Mesendoderm (in vitro differentiated cells): ENCODE measurements at regions not wholly inside any gene's neighbourhood (a gene's known extent, or its start where the extent isn't known, plus 50 kb on each side); places are given as distances from the start of the nearest gene placed in this dataset.

Experiments
- DNase-seq: peaks from one replicate; pipeline ENCODE4 v3.0.0; 2013
- H2AK5ac ChIP-seq: 2 replicates; pipeline ENCODE4 v1.6.1; 2013; ENCODE audit warnings: low read length, inconsistent platforms
- H2BK120ac ChIP-seq: 2 replicates; pipeline ENCODE4 v1.6.1; 2013; ENCODE audit warnings: low read depth, mild to moderate bottlenecking, low read length, moderate library complexity, mixed read lengths
- H2BK15ac ChIP-seq: replicated peaks from 2 replicates; pipeline ENCODE4 v1.6.1; 2013; ENCODE audit warnings: low read depth, mild to moderate bottlenecking, moderate library complexity
- H2BK5ac ChIP-seq: 2 replicates; pipeline ENCODE4 v1.6.1; 2013; ENCODE audit warnings: low read length, inconsistent platforms
- H3K18ac ChIP-seq: 2 replicates; pipeline ENCODE4 v1.6.1; 2013; ENCODE audit warnings: mild to moderate bottlenecking, low read length, mixed read lengths
- H3K23ac ChIP-seq: one replicate; pipeline ENCODE4 v1.6.1; 2013; ENCODE audit warnings: low read length
- H3K27ac ChIP-seq: 2 replicates; pipeline ENCODE4 v1.5.1; 2013; ENCODE audit warnings: low read depth, mild to moderate bottlenecking, inconsistent platforms, low read length, moderate library complexity
- H3K27me3 ChIP-seq: 2 replicates; pipeline ENCODE4 v1.6.1; 2013; ENCODE audit warnings: low read length, control low read depth, mild to moderate bottlenecking, inconsistent platforms; ENCODE audit not compliant: insufficient read depth, poor library complexity
- H3K36me3 ChIP-seq: 2 replicates; pipeline ENCODE4 v1.6.1; 2013; ENCODE audit warnings: low read length, inconsistent platforms; ENCODE audit not compliant: control insufficient read depth, insufficient read depth
- H3K4ac ChIP-seq: one replicate; pipeline ENCODE4 v1.6.1; 2013; ENCODE audit warnings: low read depth, mild to moderate bottlenecking, low read length, moderate library complexity
- H3K4me1 ChIP-seq: 2 replicates; pipeline ENCODE4 v1.6.1; 2013; ENCODE audit warnings: low read depth, low read length, inconsistent platforms; ENCODE audit not compliant: control insufficient read depth
- H3K4me2 ChIP-seq: 2 replicates; pipeline ENCODE4 v1.6.1; 2013; ENCODE audit warnings: low read length
- H3K4me3 ChIP-seq: 2 replicates; pipeline ENCODE4 v1.5.1; 2013; ENCODE audit warnings: mild to moderate bottlenecking, low read length
- H3K56ac ChIP-seq: one replicate; pipeline ENCODE4 v1.6.1; 2013; ENCODE audit warnings: low read length
- H3K79me1 ChIP-seq: 2 replicates; pipeline ENCODE4 v1.6.1; 2013; ENCODE audit warnings: low read length, inconsistent platforms
- H3K79me2 ChIP-seq: 2 replicates; pipeline ENCODE4 v1.6.1; 2013; ENCODE audit warnings: mild to moderate bottlenecking, low read length; ENCODE audit not compliant: control insufficient read depth, insufficient read depth
- H3K9ac ChIP-seq: 2 replicates; pipeline ENCODE4 v1.6.1; 2013; ENCODE audit warnings: low read length, inconsistent platforms
- H4K5ac ChIP-seq: one replicate; pipeline ENCODE4 v1.6.1; 2013; ENCODE audit warnings: low read length
- H4K8ac ChIP-seq: one replicate; pipeline ENCODE4 v1.6.1; 2013; ENCODE audit warnings: low read depth, mild to moderate bottlenecking, control low read depth, low read length, moderate library complexity
- WGBS: extraction: QIAGEN DNeasy Blood & Tissue Kit; methylation state at CpG from one replicate; pipeline ENCODE4 v1.1.7; 2013; ENCODE audit warnings: low lambda C conversion rate, missing lambda C conversion rate; ENCODE audit not compliant: insufficient coverage; ENCODE audit errors: extremely low coverage; 5-methylcytosine and 5-hydroxymethylcytosine counted together

- H3K56ac ChIP-seq, result no peak overlapping the region
- H3K4me1 ChIP-seq, result no peaks in the 10 kb centered on the region
- no peak overlapping the region for H2BK120ac ChIP-seq
- H3K79me2 ChIP-seq, result no peaks in the 10 kb centered on the region
- no peak overlapping the region for H3K4me3 ChIP-seq
- H3K36me3 ChIP-seq, result no peaks in the 10 kb centered on the region
- H3K27me3 ChIP-seq, result no peaks in the 10 kb centered on the region
- no peak for DNase-seq
- no peak overlapping the region for H2AK5ac ChIP-seq
- no peak overlapping the region for H3K4me2 ChIP-seq
- H3K79me1 ChIP-seq, result no peaks in the 10 kb centered on the region
- no peak overlapping the region for H2BK15ac ChIP-seq
- no peak overlapping the region for H3K18ac ChIP-seq
- H2BK5ac ChIP-seq, result no peak overlapping the region
- WGBS, result no CpG with 5 or more reads among the region's 1 CpG
- no peak overlapping the region for H3K23ac ChIP-seq
- no peak overlapping the region for H4K5ac ChIP-seq
- no peak overlapping the region for H3K4ac ChIP-seq
- no peak overlapping the region for H3K9ac ChIP-seq
- H3K27ac ChIP-seq, result no peak overlapping the region
- no peak overlapping the region for H4K8ac ChIP-seq
Measured at GRCh38 chr15:79623488-79623887, 191.4 kb downstream of the MINAR1 start.

- H3K56ac ChIP-seq, result no peak overlapping the region
Measured at GRCh38 chr15:79629687-79630086, 197.6 kb downstream of the MINAR1 start.

GRCh38 chr15:79632457-79632856 is 200.3 kb downstream of the MINAR1 start:
- H2BK120ac ChIP-seq, result no peak overlapping the region
- H3K79me1 ChIP-seq, result no peaks in the 10 kb centered on the region
- H3K36me3 ChIP-seq, result no peaks in the 10 kb centered on the region
- no peak overlapping the region for H2BK5ac ChIP-seq
- H3K23ac ChIP-seq, result no peak overlapping the region
- no peak overlapping the region for H3K56ac ChIP-seq
- H3K9ac ChIP-seq, result no peak overlapping the region
- no peak overlapping the region for H2BK15ac ChIP-seq
- no peaks in the 10 kb centered on the region for H3K79me2 ChIP-seq
- no peak overlapping the region for H4K5ac ChIP-seq
- H3K4me1 ChIP-seq, result peaks cover 15% of the 10 kb centered on the region
- no peak overlapping the region for H3K4ac ChIP-seq
- peak overlapping the region; percentile 79 for H2AK5ac ChIP-seq
- no peak overlapping the region for H3K4me2 ChIP-seq
- no peak overlapping the region for H3K27ac ChIP-seq
- H3K27me3 ChIP-seq, result no peaks in the 10 kb centered on the region
- no peak overlapping the region for H4K8ac ChIP-seq
- H3K4me3 ChIP-seq, result no peak overlapping the region
- no peak overlapping the region for H3K18ac ChIP-seq
- no peak for DNase-seq
- WGBS, result no CpG with 5 or more reads among the region's 2 CpGs

More at GRCh38 chr15:79629687-79630086, 197.6 kb downstream of the MINAR1 start:
- Histone ChIP-seq H2BK15ac (no peak overlapping the region), H3K27ac (no peak overlapping the region), H3K79me2 (no peaks in the 10 kb centered on the region), H3K9ac (no peak overlapping the region), H4K5ac (no peak overlapping the region), H3K4me1 (peaks cover 2% of the 10 kb centered on the region), H3K79me1 (no peaks in the 10 kb centered on the region), H3K4ac (no peak overlapping the region), H3K18ac (no peak overlapping the region), H4K8ac (no peak overlapping the region), H3K4me3 (no peak overlapping the region), H3K36me3 (no peaks in the 10 kb centered on the region), H2AK5ac (no peak overlapping the region), H3K4me2 (no peak overlapping the region), H2BK120ac (no peak overlapping the region), H2BK5ac (no peak overlapping the region), H3K23ac (no peak overlapping the region), H3K27me3 (no peaks in the 10 kb centered on the region)
- no CpG with 5 or more reads among the region's 5 CpGs for WGBS
- no peak for DNase-seq

- H2BK15ac ChIP-seq, result no peak overlapping the region
- H3K56ac ChIP-seq, result peak overlapping the region; percentile 53
- no peaks in the 10 kb centered on the region for H3K27me3 ChIP-seq
- H3K4me2 ChIP-seq, result no peak overlapping the region
- H3K4me1 ChIP-seq, result peaks cover 15% of the 10 kb centered on the region
- H3K4ac ChIP-seq, result peak overlapping the region; percentile 72
- WGBS, result no CpG with 5 or more reads among the region's 3 CpGs
- no peak overlapping the region for H3K23ac ChIP-seq
- peak overlapping the region; percentile 89 for H3K18ac ChIP-seq
- DNase-seq, result peak; percentile 62
- H3K4me3 ChIP-seq, result no peak overlapping the region
- H2AK5ac ChIP-seq, result peak overlapping the region; percentile 34
- no peaks in the 10 kb centered on the region for H3K79me2 ChIP-seq
- H3K9ac ChIP-seq, result no peak overlapping the region
- H3K27ac ChIP-seq, result peak overlapping the region; percentile 80
- no peaks in the 10 kb centered on the region for H3K36me3 ChIP-seq
- peak overlapping the region; percentile 47 for H2BK5ac ChIP-seq
- no peak overlapping the region for H4K8ac ChIP-seq
- no peaks in the 10 kb centered on the region for H3K79me1 ChIP-seq
- H2BK120ac ChIP-seq, result peak overlapping the region; percentile 97
- peak overlapping the region; percentile 8 for H4K5ac ChIP-seq
Measured at GRCh38 chr15:79635149-79635771, 203.1 kb downstream of the MINAR1 start.

GRCh38 chr15:79635897-79636561 is 203.9 kb downstream of the MINAR1 start:
- Histone ChIP-seq H3K4me2 (no peak overlapping the region), H2BK5ac (peak overlapping the region; percentile 95), H3K9ac (no peak overlapping the region), H4K8ac (no peak overlapping the region), H2BK120ac (peak overlapping the region; percentile 70), H3K56ac (peak overlapping the region; percentile 79), H3K4me3 (no peak overlapping the region), H3K27me3 (no peaks in the 10 kb centered on the region), H2BK15ac (no peak overlapping the region), H2AK5ac (peak overlapping the region; percentile 64), H3K79me2 (no peaks in the 10 kb centered on the region), H3K4me1 (peaks cover 15% of the 10 kb centered on the region), H3K27ac (peak overlapping the region; percentile 89), H3K36me3 (no peaks in the 10 kb centered on the region), H3K79me1 (no peaks in the 10 kb centered on the region), H3K18ac (peak overlapping the region; percentile 33), H3K4ac (peak overlapping the region; percentile 91), H3K23ac (peak overlapping the region; percentile 48), H4K5ac (peak overlapping the region; percentile 73)
- no CpG with 5 or more reads among the region's 3 CpGs for WGBS
- DNase-seq, result peak; percentile 97
